GM12892 (cell line): ENCODE measurements at regions not wholly inside any gene's neighbourhood (a gene's known extent, or its start where the extent isn't known, plus 50 kb on each side); places are given as distances from the start of the nearest gene placed in this dataset.
"Not testable (repeated sequence)": the region's sequence is repeated elsewhere in the genome, so short reads cannot be mapped to it uniquely, and the experiment has no call there.

Experiments
- DNase-seq: peaks from one replicate; pipeline ENCODE4 v3.0.0; 2011; ENCODE audit not compliant: insufficient read length
- FAIRE-seq: peaks from 2 replicates; lab custom pipeline; 2011; peaks lifted over from hg19 to GRCh38; lab: Jason Lieb, UNC
- POLR2A ChIP-seq: IDR thresholded peaks from 2 replicates; pipeline ENCODE4 v1.6.1; 2011; ENCODE audit warnings: low read depth, low read length, control low read depth
- POLR2AphosphoS5 ChIP-seq: IDR thresholded peaks from 2 replicates; pipeline ENCODE4 v1.6.1; 2011; ENCODE audit warnings: low read depth, low read length, control low read depth
- TAF1 ChIP-seq: IDR thresholded peaks from 2 replicates; pipeline ENCODE4 v1.6.1; 2011; ENCODE audit warnings: low read depth, mild to moderate bottlenecking, control low read depth, low read length, borderline replicate concordance

- no peak for DNase-seq
- FAIRE-seq, result no peak
- no peak for TF ChIP-seq POLR2AphosphoS5
- TF ChIP-seq POLR2A, result no peak
- TF ChIP-seq TAF1, result no peak
These were observed 889.7 kb downstream of the IGSF11 start for GRCh38 chr3:118144919-118145318.

GRCh38 chr3:118146658-118147375 is 887.8 kb downstream of the IGSF11 start:
- DNase-seq (no peak), FAIRE-seq (no peak)
- TF ChIP-seq TAF1, result no peak
- no peak for TF ChIP-seq POLR2AphosphoS5
- no peak for TF ChIP-seq POLR2A

- no peak for DNase-seq
- TF ChIP-seq POLR2A, result no peak
- TF ChIP-seq POLR2AphosphoS5, result no peak
- no peak for TF ChIP-seq TAF1
- no peak for FAIRE-seq
These were observed 883.5 kb downstream of the IGSF11 start for GRCh38 chr3:118151164-118151563.

GRCh38 chr3:118162627-118163588 is 871.7 kb downstream of the IGSF11 start:
- not testable (repeated sequence) for DNase-seq, FAIRE-seq

- no peak for DNase-seq
- FAIRE-seq, result no peak
These were observed 869.2 kb downstream of the IGSF11 start for GRCh38 chr3:118165413-118165812.

GRCh38 chr3:118167571-118167970 is 867.1 kb downstream of the IGSF11 start:
- DNase-seq (no peak), FAIRE-seq (no peak)
- TF ChIP-seq POLR2AphosphoS5 (no peak), TAF1 (no peak), POLR2A (no peak)

More at GRCh38 chr3:118165413-118165812, 869.2 kb downstream of the IGSF11 start:
- TF ChIP-seq POLR2AphosphoS5 (no peak), TAF1 (no peak), POLR2A (no peak)

GRCh38 chr3:118168175-118168574 is 866.5 kb downstream of the IGSF11 start:
- DNase-seq (no peak), FAIRE-seq (no peak)
- TF ChIP-seq POLR2AphosphoS5 (no peak), POLR2A (no peak), TAF1 (no peak)

- FAIRE-seq (no peak), DNase-seq (no peak)
- TF ChIP-seq POLR2A (no peak), TAF1 (no peak), POLR2AphosphoS5 (no peak)
These were observed 863.3 kb downstream of the IGSF11 start for GRCh38 chr3:118171236-118171852.

- TF ChIP-seq TAF1 (no peak), POLR2A (no peak), POLR2AphosphoS5 (no peak)
- FAIRE-seq, result no peak
- no peak for DNase-seq
These were observed 853.8 kb downstream of the IGSF11 start for GRCh38 chr3:118180853-118181252.

GRCh38 chr3:118181274-118181673 is 853.4 kb downstream of the IGSF11 start:
- TF ChIP-seq POLR2A, result no peak
- no peak for TF ChIP-seq POLR2AphosphoS5
- TF ChIP-seq TAF1, result no peak
- FAIRE-seq, result no peak
- no peak for DNase-seq

- DNase-seq (no peak), FAIRE-seq (no peak)
- no peak for TF ChIP-seq POLR2AphosphoS5
- TF ChIP-seq TAF1, result no peak
- no peak for TF ChIP-seq POLR2A
These were observed 848.6 kb downstream of the IGSF11 start for GRCh38 chr3:118186051-118186450.
